HCT116 (cell line): ENCODE measurements at regions not wholly inside any gene's neighbourhood (a gene's known extent, or its start where the extent isn't known, plus 50 kb on each side); places are given as distances from the start of the nearest gene placed in this dataset.

Experiments
- EGR1 ChIP-seq: IDR thresholded peaks from 2 replicates; pipeline ENCODE4 v1.6.1; 2012; ENCODE audit warnings: low read depth
- EZH2 ChIP-seq: fragments of 200-600 bp; sonication (generic); IDR thresholded peaks from 2 replicates; pipeline ENCODE4 v1.6.1; 2017; ENCODE audit warnings: antibody characterized with exemption, mixed run types
- FOSL1 ChIP-seq: IDR thresholded peaks from 2 replicates; pipeline ENCODE4 v1.6.1; 2012; ENCODE audit warnings: low read depth
- JUND ChIP-seq: IDR thresholded peaks from 2 replicates; pipeline ENCODE4 v1.6.1; 2012
- POLR2A ChIP-seq: IDR thresholded peaks from 2 replicates; pipeline ENCODE4 v1.7.0; 2011; ENCODE audit warnings: borderline replicate concordance; ENCODE audit not compliant: insufficient read depth, insufficient read length; ENCODE audit errors: extremely low read depth
- POLR2AphosphoS5 ChIP-seq: IDR thresholded peaks from 2 replicates; pipeline ENCODE4 v1.6.1; 2011; ENCODE audit warnings: mild to moderate bottlenecking, low read depth, low read length, moderate library complexity
- RAD21 ChIP-seq: IDR thresholded peaks from 2 replicates; pipeline ENCODE4 v1.6.1; 2012; ENCODE audit warnings: low read depth, mild to moderate bottlenecking
- YY1 ChIP-seq: IDR thresholded peaks from 2 replicates; pipeline ENCODE4 v1.6.1; 2011; ENCODE audit warnings: low read length, low read depth, moderate library complexity, mild to moderate bottlenecking; ENCODE audit not compliant: insufficient replicate concordance; ENCODE audit errors: extremely low read depth
- TF ChIP-seq, protein P1 (sequence below), 3 experiments: fragments of 200-600 bp in 1 of 3; sonication (generic) in 1 of 3; IDR thresholded peaks in 2 of 3; conservative IDR thresholded peaks in 1 of 3; 2 replicates each; pipeline ENCODE4 v1.5.1; 2012 to 2017; ENCODE audit warnings: low read depth in 2 of 3, low read length in 2 of 3, antibody characterized with exemption in 1 of 3, borderline replicate concordance in 1 of 3, control low read depth in 1 of 3, mild to moderate bottlenecking in 1 of 3, mixed read lengths in 1 of 3, mixed run types in 1 of 3, moderate library complexity in 1 of 3; ENCODE audit not compliant: insufficient read depth in 1 of 3
- TF ChIP-seq, protein P2 (sequence below): IDR thresholded peaks from 2 replicates; pipeline ENCODE4 v1.6.1; 2011; ENCODE audit warnings: mild to moderate bottlenecking, low read length, moderate library complexity; ENCODE audit not compliant: insufficient replicate concordance; ENCODE audit errors: extremely low read depth

DNA sequence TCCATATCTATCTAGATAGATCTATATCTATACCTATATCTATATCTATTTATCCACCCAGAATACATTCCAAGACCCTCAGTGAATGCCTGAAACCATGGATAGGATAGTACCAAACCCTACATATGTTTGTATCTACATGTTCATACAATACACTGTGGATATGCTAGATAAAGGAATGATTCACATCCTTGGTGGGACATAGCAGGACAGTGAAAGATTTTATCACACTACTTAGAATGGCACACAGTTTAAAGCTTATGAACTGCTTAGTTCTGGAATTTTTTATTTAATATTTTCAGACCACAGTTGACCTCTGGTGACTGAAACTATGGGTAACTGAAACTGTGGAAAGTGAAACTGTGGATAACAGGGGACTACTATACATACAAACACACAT is 198.8 kb upstream of the TTC14 start:
- TF ChIP-seq, protein P1, sequence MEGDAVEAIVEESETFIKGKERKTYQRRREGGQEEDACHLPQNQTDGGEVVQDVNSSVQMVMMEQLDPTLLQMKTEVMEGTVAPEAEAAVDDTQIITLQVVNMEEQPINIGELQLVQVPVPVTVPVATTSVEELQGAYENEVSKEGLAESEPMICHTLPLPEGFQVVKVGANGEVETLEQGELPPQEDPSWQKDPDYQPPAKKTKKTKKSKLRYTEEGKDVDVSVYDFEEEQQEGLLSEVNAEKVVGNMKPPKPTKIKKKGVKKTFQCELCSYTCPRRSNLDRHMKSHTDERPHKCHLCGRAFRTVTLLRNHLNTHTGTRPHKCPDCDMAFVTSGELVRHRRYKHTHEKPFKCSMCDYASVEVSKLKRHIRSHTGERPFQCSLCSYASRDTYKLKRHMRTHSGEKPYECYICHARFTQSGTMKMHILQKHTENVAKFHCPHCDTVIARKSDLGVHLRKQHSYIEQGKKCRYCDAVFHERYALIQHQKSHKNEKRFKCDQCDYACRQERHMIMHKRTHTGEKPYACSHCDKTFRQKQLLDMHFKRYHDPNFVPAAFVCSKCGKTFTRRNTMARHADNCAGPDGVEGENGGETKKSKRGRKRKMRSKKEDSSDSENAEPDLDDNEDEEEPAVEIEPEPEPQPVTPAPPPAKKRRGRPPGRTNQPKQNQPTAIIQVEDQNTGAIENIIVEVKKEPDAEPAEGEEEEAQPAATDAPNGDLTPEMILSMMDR (IDR thresholded peaks at IDR 0.05 in 2 of 3, conservative IDR thresholded peaks at IDR 0.05 in 1 of 3; ENCODE audit: borderline replicate concordance in 1 of 3, insufficient read depth in 1 of 3, low read depth in 2 of 3, low read length in 2 of 3), result no peak
- TF ChIP-seq YY1, result no peak
- no peak for TF ChIP-seq POLR2A
- no peak for TF ChIP-seq JUND
- TF ChIP-seq RAD21, result no peak
- no peak for TF ChIP-seq EZH2
- no peak for TF ChIP-seq FOSL1
- TF ChIP-seq, protein P2, sequence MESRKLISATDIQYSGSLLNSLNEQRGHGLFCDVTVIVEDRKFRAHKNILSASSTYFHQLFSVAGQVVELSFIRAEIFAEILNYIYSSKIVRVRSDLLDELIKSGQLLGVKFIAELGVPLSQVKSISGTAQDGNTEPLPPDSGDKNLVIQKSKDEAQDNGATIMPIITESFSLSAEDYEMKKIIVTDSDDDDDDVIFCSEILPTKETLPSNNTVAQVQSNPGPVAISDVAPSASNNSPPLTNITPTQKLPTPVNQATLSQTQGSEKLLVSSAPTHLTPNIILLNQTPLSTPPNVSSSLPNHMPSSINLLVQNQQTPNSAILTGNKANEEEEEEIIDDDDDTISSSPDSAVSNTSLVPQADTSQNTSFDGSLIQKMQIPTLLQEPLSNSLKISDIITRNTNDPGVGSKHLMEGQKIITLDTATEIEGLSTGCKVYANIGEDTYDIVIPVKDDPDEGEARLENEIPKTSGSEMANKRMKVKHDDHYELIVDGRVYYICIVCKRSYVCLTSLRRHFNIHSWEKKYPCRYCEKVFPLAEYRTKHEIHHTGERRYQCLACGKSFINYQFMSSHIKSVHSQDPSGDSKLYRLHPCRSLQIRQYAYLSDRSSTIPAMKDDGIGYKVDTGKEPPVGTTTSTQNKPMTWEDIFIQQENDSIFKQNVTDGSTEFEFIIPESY, result no peak
- no peak for TF ChIP-seq POLR2AphosphoS5
- TF ChIP-seq EGR1, result no peak
